ENCODE measurements at regions not wholly inside any gene's neighbourhood (a gene's known extent, or its start where the extent isn't known, plus 50 kb on each side); places are given as distances from the start of the nearest gene placed in this dataset.

DNA sequence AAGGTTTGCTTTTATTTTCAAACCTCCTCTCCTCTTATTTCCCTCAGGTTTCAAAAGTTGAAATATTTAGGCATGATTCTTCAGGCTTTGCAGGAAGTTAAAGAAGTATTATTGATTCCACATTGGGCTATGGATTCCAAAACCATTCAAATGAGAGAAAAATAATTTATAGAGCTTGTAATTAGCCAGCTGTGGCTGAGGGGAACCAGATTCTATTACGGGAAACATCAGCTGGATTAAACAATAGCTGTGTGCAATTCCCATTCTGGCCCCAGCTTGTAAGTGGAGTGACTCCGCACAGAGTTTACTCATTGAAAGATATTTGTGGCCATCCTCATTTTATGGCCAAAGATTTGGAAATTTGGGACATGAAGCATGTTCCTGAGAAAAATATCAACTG, 77.0 kb upstream of the PHYHIPL start:
- Histone ChIP-seq H2AFZ (ENCODE audit: low read depth, low read length) (no peak overlapping the region), H3K9me2 (ENCODE audit: insufficient read depth, low read length) (no peaks in the 10 kb centered on the region), H3K27me3 (ENCODE audit: insufficient read depth, low read depth, low read length) (no peaks in the 10 kb centered on the region), H3K27ac (ENCODE audit: low read length) (no peak overlapping the region), H4K20me1 (ENCODE audit: insufficient read depth) (no peaks in the 10 kb centered on the region), H3K36me3 (ENCODE audit: insufficient read depth, low read length) (no peaks in the 10 kb centered on the region), H3K79me2 (replicated peaks; ENCODE audit: insufficient read depth, low read length) (no peaks in the 10 kb centered on the region), H3K9me3 (ENCODE audit: low read length) (no peaks in the 10 kb centered on the region), H3F3A (ENCODE audit: insufficient read depth, low read length, poor library complexity, severe bottlenecking) (no peaks in the 10 kb centered on the region), H3K4me3 (ENCODE audit: low read length) (no peak overlapping the region), H3K9ac (ENCODE audit: low read length) (no peak overlapping the region), H3K4me2 (ENCODE audit: low read length) (no peak overlapping the region)
- no peak for TF ChIP-seq EP300 (conservative IDR thresholded peaks at IDR 0.05; ENCODE audit: poor library complexity, severe bottlenecking)
- TF ChIP-seq TAF1 (IDR thresholded peaks at IDR 0.05; ENCODE audit: low read depth) = no peak
- TF ChIP-seq SMC3 (conservative IDR thresholded peaks at IDR 0.05; ENCODE audit: poor library complexity) = no peak
- TF ChIP-seq EZH2 (IDR thresholded peaks at IDR 0.05; ENCODE audit: borderline replicate concordance, insufficient read depth, low read length, poor library complexity, severe bottlenecking) = no peak
- no peak for TF ChIP-seq MXI1 (conservative IDR thresholded peaks at IDR 0.05; ENCODE audit: poor library complexity, severe bottlenecking)
- TF ChIP-seq, protein P1, sequence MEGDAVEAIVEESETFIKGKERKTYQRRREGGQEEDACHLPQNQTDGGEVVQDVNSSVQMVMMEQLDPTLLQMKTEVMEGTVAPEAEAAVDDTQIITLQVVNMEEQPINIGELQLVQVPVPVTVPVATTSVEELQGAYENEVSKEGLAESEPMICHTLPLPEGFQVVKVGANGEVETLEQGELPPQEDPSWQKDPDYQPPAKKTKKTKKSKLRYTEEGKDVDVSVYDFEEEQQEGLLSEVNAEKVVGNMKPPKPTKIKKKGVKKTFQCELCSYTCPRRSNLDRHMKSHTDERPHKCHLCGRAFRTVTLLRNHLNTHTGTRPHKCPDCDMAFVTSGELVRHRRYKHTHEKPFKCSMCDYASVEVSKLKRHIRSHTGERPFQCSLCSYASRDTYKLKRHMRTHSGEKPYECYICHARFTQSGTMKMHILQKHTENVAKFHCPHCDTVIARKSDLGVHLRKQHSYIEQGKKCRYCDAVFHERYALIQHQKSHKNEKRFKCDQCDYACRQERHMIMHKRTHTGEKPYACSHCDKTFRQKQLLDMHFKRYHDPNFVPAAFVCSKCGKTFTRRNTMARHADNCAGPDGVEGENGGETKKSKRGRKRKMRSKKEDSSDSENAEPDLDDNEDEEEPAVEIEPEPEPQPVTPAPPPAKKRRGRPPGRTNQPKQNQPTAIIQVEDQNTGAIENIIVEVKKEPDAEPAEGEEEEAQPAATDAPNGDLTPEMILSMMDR (IDR thresholded peaks at IDR 0.05; ENCODE audit: poor library complexity, severe bottlenecking) = no peak
- no peak for TF ChIP-seq POLR2AphosphoS5 (IDR thresholded peaks at IDR 0.05)
- no peak for TF ChIP-seq RAD21 (conservative IDR thresholded peaks at IDR 0.05)
- TF ChIP-seq, protein P2, sequence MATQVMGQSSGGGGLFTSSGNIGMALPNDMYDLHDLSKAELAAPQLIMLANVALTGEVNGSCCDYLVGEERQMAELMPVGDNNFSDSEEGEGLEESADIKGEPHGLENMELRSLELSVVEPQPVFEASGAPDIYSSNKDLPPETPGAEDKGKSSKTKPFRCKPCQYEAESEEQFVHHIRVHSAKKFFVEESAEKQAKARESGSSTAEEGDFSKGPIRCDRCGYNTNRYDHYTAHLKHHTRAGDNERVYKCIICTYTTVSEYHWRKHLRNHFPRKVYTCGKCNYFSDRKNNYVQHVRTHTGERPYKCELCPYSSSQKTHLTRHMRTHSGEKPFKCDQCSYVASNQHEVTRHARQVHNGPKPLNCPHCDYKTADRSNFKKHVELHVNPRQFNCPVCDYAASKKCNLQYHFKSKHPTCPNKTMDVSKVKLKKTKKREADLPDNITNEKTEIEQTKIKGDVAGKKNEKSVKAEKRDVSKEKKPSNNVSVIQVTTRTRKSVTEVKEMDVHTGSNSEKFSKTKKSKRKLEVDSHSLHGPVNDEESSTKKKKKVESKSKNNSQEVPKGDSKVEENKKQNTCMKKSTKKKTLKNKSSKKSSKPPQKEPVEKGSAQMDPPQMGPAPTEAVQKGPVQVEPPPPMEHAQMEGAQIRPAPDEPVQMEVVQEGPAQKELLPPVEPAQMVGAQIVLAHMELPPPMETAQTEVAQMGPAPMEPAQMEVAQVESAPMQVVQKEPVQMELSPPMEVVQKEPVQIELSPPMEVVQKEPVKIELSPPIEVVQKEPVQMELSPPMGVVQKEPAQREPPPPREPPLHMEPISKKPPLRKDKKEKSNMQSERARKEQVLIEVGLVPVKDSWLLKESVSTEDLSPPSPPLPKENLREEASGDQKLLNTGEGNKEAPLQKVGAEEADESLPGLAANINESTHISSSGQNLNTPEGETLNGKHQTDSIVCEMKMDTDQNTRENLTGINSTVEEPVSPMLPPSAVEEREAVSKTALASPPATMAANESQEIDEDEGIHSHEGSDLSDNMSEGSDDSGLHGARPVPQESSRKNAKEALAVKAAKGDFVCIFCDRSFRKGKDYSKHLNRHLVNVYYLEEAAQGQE (IDR thresholded peaks at IDR 0.05; ENCODE audit: borderline replicate concordance) = no peak

DNA sequence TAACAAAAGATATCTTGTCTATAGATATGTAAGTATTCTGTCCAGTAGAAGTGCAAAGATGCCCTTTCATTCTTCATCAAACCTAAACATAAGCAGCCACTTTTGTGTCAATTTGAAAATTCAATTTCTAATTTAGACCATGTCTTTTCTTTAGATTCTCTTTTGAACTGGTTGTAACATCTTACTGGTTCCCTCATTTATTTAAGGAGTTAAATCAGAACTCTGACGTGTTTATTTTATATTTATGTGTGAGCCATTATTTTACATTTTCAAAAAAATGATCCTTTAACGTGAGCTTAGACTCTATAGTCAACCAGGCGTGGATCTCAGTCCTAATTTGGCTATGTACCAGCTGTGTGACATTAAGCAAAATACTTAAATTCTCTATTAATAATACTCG, 74.0 kb upstream of the PHYHIPL start:
- H2AFZ ChIP-seq (ENCODE audit: low read depth, low read length) = no peak overlapping the region
- no peaks in the 10 kb centered on the region for H3K9me3 ChIP-seq (ENCODE audit: low read length)
- TF ChIP-seq, protein P2 (IDR thresholded peaks at IDR 0.05; ENCODE audit: borderline replicate concordance) = no peak
- TF ChIP-seq RAD21 (conservative IDR thresholded peaks at IDR 0.05) (no peak), TAF1 (IDR thresholded peaks at IDR 0.05; ENCODE audit: low read depth) (no peak), EP300 (conservative IDR thresholded peaks at IDR 0.05; ENCODE audit: poor library complexity, severe bottlenecking) (no peak), MXI1 (conservative IDR thresholded peaks at IDR 0.05; ENCODE audit: poor library complexity, severe bottlenecking) (no peak), EZH2 (IDR thresholded peaks at IDR 0.05; ENCODE audit: borderline replicate concordance, insufficient read depth, low read length, poor library complexity, severe bottlenecking) (no peak), POLR2AphosphoS5 (IDR thresholded peaks at IDR 0.05) (no peak), SMC3 (conservative IDR thresholded peaks at IDR 0.05; ENCODE audit: poor library complexity) (no peak)
- TF ChIP-seq, protein P1 (IDR thresholded peaks at IDR 0.05; ENCODE audit: poor library complexity, severe bottlenecking) = no peak
- H3K9ac ChIP-seq (ENCODE audit: low read length) = no peak overlapping the region
- H3K9me2 ChIP-seq (ENCODE audit: insufficient read depth, low read length) = no peaks in the 10 kb centered on the region
- H3F3A ChIP-seq (ENCODE audit: insufficient read depth, low read length, poor library complexity, severe bottlenecking) = no peaks in the 10 kb centered on the region
- no peaks in the 10 kb centered on the region for H3K79me2 ChIP-seq (replicated peaks; ENCODE audit: insufficient read depth, low read length)
- H3K27me3 ChIP-seq (ENCODE audit: insufficient read depth, low read depth, low read length) = no peaks in the 10 kb centered on the region
- H3K27ac ChIP-seq (ENCODE audit: low read length) = no peak overlapping the region
- no peak overlapping the region for H3K4me3 ChIP-seq (ENCODE audit: low read length)
- H3K4me2 ChIP-seq (ENCODE audit: low read length) = no peak overlapping the region
- H3K36me3 ChIP-seq (ENCODE audit: insufficient read depth, low read length) = no peaks in the 10 kb centered on the region
- no peaks in the 10 kb centered on the region for H4K20me1 ChIP-seq (ENCODE audit: insufficient read depth)
